GM12892 (cell line): ENCODE measurements at regions not wholly inside any gene's neighbourhood (a gene's known extent, or its start where the extent isn't known, plus 50 kb on each side); places are given as distances from the start of the nearest gene placed in this dataset.

Experiments used
- POLR2A ChIP-seq: IDR thresholded peaks from 2 replicates; pipeline ENCODE4 v1.6.1; 2011; ENCODE audit warnings: low read depth, low read length, control low read depth
- POLR2AphosphoS5 ChIP-seq: IDR thresholded peaks from 2 replicates; pipeline ENCODE4 v1.6.1; 2011; ENCODE audit warnings: low read depth, low read length, control low read depth

GRCh38 chr11:104781037-104781436 lies 117.2 kb downstream of the CASP12 start:
- no peak for TF ChIP-seq POLR2A
- no peak for TF ChIP-seq POLR2AphosphoS5
